ENCODE measurements at regions not wholly inside any gene's neighbourhood (a gene's known extent, or its start where the extent isn't known, plus 50 kb on each side); places are given as distances from the start of the nearest gene placed in this dataset.
"Not testable (repeated sequence)": the region's sequence is repeated elsewhere in the genome, so short reads cannot be mapped to it uniquely, and the experiment has no call there.

DNA sequence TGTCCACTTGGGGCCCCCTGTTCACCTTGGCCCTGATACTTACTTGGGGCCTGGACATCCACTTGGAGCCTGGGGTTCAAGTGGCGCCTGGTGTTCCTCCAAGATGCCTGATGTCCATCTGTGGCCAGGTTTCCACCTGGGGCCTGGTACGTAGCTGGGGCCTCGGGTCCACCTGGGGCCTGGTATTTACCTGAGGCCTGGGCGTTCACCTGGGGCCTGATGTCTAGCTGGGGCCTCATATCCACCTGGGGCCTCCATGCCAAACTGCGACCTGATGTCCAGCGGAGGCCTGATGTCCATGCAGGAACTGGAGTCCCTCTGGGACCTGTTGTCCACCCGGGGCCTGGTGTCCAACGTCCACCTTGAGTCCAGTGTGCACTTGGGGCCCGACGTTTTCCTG lies 76.3 kb upstream of the THOC3 start:
- in situ Hi-C loops (cut with MboI; ENCODE audit: low pct_unique_long_range_greater_than_20kb, low sequenced_read_pairs, unreplicated experiment); DNase-seq (ENCODE audit: low spot score): not testable (repeated sequence)

DNA sequence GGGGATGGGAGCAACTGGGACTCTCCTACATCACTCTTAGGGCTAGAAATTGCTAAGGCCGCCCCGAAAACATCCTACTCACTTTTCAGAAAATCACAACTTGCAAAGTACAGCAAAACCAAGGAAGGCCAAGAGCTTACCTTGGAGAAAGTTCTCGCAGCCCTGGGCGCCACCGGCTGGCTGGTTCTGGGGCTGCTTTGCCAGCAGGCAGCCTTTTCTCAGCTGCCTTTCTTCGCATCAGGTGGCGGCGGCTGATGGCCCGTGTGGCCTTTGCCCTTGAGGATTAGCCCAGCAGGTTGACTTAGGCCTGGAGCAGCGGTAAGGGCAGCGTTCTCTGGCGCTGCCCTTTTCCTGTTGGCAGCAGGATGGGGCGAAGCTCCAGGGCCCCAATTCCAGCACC lies 77.3 kb upstream of the THOC3 start:
- in situ Hi-C loops (cut with MboI; ENCODE audit: low pct_unique_long_range_greater_than_20kb, low sequenced_read_pairs, unreplicated experiment); DNase-seq (ENCODE audit: low spot score): not testable (repeated sequence)

DNA sequence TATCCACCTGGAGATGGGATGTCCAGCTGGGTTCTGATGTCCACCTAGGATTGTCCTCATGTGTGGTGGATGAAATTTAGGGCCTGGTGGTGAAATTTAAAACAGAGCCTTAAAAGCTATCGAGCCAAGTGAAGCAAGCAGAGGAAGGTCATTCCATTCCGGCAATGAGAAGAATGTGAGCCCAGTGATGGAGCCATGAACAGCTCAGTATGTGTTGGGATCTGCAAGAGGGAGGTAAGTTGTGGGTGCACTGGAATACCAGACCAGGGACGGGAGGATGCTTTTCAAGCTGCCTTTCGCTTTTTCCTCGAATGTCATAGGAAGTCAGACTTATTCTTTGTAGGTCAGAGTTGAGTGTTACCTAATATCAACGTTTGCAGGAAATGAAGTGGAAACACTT lies 80.6 kb upstream of the THOC3 start:
- in situ Hi-C loops (cut with MboI; ENCODE audit: low pct_unique_long_range_greater_than_20kb, low sequenced_read_pairs, unreplicated experiment); DNase-seq (ENCODE audit: low spot score): not testable (repeated sequence)

DNA sequence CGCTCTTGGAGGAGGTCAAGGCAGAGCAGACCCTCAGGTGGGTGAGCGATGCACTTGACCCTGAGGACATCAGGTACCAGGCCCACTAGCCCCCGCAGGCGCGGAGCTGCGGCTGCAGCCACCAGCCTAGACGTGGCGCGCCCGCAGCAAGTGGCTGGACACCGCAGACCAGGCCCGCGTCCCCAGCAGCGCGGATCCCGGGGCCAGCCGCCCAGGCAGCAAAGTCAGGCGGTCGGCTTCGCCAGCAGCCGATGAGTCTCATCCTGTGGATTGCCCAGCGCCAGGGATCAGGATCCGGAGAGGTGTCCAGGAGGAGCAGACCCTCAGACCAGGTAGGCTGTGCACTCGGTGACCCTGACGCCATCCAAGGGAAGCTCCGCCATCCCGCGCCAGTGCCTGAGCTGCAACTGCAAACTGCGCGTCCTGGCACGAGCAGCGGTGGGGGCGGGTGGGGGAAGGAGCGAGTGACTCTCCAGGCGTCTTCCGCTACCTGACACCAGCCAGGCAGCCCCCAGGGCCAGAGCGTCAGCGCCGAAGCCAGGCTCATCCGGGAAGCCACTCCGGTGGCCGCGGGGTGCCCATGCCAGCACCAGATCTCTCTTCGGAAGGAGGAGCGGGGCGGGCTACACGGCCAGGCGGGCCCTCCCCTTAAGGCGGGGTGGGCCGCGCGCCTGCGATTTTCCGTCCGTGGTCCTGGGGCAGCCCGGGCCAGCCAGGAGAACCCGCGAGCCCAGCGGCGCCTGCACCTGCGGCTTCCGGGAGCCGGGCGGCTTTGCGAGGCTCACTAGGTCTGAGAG lies 92.6 kb upstream of the THOC3 start:
- in situ Hi-C loops (cut with MboI; ENCODE audit: low pct_unique_long_range_greater_than_20kb, low sequenced_read_pairs, unreplicated experiment) = not testable (repeated sequence)

DNA sequence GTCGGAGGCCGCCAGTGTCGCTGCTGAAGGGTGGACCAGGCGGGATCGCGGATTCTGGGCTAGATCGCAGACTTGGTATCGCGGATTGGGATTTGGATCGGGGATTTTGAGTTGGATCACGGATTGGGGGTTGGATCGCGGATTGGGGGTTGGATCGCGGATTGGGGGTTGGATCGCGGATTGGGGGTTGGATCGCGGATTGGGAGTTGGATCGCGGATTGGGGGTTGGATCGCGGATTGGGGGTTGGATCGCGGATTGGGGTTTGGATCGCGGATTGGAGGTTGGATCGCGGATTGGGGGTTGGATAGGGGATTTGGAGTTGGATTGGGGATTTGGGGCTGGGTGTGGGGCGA lies 93.1 kb upstream of the THOC3 start:
- DNase-seq (ENCODE audit: low spot score); in situ Hi-C loops (cut with MboI; ENCODE audit: low pct_unique_long_range_greater_than_20kb, low sequenced_read_pairs, unreplicated experiment): not testable (repeated sequence)

More for the DNA sequence above, 92.6 kb upstream of the THOC3 start:
- DNase-seq (ENCODE audit: low spot score) = not testable (repeated sequence)

DNA sequence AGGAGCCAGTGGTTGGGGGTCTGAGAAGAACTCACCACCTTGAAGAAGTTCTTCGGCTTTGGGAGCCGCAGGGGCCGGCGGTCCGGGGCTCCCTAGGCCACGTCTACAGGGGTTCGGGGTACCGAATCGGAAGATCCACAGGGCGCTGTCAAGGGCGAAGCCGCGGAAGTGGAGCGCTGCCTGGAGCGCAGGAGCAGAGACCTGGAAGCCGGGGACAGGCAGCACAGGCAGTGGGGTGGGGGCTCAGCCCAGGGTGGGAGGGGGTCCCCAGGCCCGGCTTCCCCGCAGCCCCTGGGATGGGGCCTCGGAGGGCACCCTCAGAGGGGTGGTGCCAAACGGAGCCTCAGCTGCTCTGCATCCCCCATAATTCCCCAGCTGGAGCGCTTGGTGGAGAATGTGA lies 93.5 kb upstream of the THOC3 start:
- in situ Hi-C loops (cut with MboI; ENCODE audit: low pct_unique_long_range_greater_than_20kb, low sequenced_read_pairs, unreplicated experiment); DNase-seq (ENCODE audit: low spot score): not testable (repeated sequence)

DNA sequence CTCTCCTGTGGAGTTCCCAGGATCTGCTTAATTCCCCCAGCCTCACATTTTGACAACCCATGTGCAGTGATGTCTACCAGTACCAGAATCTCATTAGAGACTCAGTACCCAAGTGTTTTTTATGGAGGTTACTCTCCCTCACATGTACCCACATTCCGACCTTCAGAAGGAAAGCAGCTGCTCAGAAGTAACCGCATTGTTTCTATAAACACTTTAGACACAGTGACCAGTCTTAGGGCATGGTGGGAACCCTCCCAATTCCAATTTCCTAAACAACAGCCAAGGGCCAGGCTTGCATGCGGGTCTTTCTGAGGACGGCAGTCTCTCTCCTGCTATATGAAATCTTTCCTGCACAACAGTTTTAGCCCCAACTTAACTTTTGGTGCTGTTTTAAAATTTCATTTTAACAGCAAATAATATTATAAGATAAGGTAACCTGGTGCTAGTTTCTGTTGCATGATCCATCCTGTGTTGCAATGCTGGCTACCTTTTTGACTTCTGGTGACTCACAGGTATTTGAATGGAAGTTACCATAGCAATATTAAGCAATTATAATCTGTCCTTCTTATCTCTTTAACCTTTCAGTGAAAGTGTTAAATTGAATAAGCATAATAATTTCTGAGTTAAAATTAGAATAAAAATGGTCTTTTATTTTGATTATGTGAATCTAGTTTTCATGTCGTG lies 98.3 kb upstream of the THOC3 start:
- DNase-seq (ENCODE audit: low spot score); in situ Hi-C loops (cut with MboI; ENCODE audit: low pct_unique_long_range_greater_than_20kb, low sequenced_read_pairs, unreplicated experiment): not testable (repeated sequence)

DNA sequence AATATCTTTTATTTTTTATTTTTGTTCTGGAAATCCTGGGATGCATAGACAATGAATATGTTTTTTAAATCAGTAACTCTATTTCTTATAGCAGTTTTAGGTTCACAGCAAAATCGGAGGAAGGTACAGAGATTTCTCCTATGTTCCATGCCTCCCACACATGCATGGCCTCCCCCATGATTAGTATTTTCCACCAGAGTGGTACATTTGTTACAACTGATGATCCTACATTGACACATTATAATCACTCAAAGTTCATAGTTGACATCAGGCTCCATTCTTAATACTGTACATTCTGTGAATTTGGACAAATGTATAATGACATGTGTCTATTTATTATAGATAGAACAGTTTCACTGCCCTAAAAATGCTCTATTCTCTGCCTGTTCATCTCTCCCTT lies 99.0 kb upstream of the THOC3 start:
- in situ Hi-C loops (cut with MboI; ENCODE audit: low pct_unique_long_range_greater_than_20kb, low sequenced_read_pairs, unreplicated experiment); DNase-seq (ENCODE audit: low spot score): not testable (repeated sequence)

DNA sequence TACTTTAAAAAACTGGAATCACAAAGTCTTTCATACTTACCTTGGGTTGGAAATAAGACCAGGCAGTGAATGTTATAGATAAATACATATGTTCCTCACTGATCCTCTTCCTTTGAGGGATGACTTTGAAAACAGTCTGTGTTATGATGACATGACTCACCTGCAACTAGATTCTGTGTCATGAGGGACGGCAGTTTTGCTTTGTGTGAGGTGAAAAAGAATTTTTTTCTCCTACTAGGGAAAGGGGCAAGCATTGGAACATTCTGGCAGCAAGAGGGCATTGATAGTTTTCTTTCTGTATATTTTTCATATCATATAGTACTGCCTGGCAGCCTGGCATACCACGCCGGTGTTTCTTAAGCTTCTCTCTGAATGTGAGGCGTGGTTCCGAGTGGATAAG lies 99.8 kb upstream of the THOC3 start:
- in situ Hi-C loops (cut with MboI; ENCODE audit: low pct_unique_long_range_greater_than_20kb, low sequenced_read_pairs, unreplicated experiment); DNase-seq (ENCODE audit: low spot score): not testable (repeated sequence)

DNA sequence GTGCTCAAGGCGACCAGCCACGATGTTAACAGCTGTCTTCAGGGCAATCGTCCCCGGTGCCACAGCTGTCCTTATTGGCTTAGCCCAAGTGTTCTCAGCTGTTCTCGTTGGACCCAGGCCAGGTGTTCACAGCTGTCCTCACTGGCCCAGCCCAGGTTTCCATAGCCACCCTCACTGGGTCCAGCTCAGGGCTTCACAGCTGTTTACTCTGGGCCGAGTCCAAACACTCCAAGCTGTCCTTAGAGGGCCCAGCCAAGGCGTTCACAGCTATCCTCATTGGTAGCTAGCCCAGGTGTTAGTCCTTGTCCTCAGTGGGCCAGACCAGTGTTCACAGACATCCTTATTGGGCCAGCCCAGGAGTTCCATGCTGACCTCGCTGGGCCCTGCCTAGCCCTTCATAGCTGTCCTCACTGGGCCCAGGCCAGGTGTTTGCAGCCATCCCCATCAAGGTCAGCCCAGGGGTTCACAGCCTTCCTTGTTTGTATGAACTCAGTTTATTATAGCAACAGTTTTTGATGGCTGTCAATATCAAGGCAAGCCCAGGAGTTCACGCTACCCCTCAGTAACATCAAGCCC lies 106.0 kb upstream of the THOC3 start:
- in situ Hi-C loops (cut with MboI; ENCODE audit: low pct_unique_long_range_greater_than_20kb, low sequenced_read_pairs, unreplicated experiment); DNase-seq (ENCODE audit: low spot score): not testable (repeated sequence)

DNA sequence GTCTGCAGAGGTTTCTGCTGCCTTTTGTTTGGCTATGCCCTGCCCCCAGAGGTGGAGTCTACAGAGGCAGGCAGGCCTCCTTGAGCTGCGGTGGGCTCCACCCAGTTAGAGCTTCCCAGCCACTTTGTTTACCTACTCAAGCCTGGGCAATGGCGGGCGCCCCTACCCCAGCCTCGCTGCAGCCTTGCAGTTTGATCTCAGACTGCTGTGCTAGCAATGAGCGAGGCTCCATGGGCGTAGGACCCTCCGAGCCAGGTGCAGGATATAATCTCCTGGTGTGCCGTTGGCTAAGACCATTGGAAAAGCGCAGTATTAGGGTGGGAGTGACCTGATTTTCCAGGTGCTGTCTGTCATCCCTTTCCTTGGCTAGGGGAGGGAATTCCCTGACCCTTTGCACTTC lies 115.6 kb upstream of the THOC3 start:
- DNase-seq (ENCODE audit: low spot score); in situ Hi-C loops (cut with MboI; ENCODE audit: low pct_unique_long_range_greater_than_20kb, low sequenced_read_pairs, unreplicated experiment): not testable (repeated sequence)

DNA sequence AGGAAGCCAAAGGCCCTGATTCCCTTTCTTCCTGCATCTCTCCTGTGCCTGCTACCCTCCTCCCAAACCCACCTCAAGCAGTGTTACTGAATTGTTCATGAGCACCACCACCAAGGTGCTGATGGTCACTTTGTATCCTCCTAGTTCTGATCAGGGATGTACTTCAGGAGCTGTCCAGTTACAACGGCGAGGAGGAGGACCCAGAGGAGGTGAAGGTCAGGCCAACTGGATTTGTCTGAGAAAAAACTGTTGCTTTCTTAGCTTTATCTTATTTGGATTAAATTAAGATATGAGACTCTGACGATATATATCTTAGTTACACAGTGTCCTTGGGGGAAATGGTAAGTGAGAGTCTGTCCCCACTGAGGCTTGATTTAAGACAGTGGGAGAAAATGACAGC lies 135.0 kb upstream of the THOC3 start:
- in situ Hi-C loops (cut with MboI; ENCODE audit: low pct_unique_long_range_greater_than_20kb, low sequenced_read_pairs, unreplicated experiment); DNase-seq (ENCODE audit: low spot score): not testable (repeated sequence)

DNA sequence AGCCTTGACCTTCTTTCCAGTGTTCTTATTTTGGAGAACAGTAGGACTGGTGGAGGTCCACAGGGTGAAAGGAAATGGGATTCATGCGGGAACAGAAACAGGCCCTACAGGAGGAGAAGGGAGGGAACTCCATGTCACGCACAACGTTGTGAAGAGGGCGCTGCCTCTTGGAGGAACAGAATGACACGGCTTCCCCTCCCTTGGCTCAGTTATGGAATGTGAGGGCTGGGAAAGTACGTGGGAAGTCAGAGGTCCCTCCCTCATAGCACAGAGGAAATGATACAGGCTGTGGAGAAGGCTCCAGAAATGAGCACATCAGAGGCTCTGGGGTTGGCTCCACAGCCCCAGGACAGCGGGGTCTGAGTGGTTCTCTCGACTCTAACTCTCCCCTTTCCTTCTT lies 125.3 kb upstream of the SIMC1 start:
- DNase-seq (ENCODE audit: low spot score); in situ Hi-C loops (cut with MboI; ENCODE audit: low pct_unique_long_range_greater_than_20kb, low sequenced_read_pairs, unreplicated experiment): not testable (repeated sequence)

DNA sequence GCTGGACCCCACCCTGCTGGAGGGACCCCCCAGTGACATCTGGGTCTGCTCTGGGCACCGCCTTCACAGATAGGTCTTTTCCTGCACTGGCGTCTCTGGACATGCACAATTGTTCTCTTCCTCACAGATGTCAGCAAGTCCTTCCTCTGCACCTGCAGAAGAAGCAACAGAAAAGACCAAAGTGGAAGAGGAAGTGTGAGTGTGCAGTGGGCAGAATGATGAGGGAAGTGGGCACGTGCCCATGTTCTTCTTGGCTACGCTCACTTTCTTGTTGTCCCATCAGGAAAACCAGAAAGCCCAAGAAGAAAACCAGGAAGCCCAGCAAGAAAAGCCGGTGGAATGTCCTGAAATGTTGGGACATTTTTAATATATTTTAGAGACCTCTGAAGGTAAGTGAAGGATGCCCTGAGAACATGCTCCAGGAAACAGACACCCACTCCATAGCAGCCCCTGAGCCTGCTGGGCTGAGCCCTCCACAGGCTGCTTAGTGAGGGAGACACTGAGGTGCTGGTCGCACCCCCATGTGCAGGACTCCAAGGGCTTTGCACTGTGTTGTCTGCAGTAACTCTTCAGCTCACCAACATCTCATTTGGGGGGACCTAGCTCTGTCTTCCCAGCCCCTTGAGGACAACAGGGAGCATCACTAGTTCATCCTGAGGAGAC lies 124.4 kb upstream of the SIMC1 start:
- in situ Hi-C loops (cut with MboI; ENCODE audit: low pct_unique_long_range_greater_than_20kb, low sequenced_read_pairs, unreplicated experiment); DNase-seq (ENCODE audit: low spot score): not testable (repeated sequence)

DNA sequence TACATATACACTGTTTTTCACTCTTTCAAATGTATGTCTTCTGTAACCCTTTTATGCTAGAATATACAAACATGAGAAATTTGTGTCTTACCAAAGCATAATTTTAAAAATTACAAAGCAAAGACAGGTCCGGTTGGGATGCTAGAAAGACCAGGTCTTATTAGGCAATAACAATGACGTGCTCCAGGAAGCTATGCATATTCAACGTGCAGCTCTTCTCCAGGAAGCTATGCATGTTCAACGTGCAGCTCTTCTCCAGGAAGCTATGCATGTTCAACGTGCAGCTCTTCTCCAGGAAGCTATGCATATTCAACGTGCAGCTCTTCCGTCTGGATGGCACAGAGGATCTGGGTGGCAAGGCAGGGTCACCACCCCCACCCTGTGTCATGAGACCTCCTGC lies 123.4 kb upstream of the SIMC1 start:
- in situ Hi-C loops (cut with MboI; ENCODE audit: low pct_unique_long_range_greater_than_20kb, low sequenced_read_pairs, unreplicated experiment) = not testable (repeated sequence)

DNA sequence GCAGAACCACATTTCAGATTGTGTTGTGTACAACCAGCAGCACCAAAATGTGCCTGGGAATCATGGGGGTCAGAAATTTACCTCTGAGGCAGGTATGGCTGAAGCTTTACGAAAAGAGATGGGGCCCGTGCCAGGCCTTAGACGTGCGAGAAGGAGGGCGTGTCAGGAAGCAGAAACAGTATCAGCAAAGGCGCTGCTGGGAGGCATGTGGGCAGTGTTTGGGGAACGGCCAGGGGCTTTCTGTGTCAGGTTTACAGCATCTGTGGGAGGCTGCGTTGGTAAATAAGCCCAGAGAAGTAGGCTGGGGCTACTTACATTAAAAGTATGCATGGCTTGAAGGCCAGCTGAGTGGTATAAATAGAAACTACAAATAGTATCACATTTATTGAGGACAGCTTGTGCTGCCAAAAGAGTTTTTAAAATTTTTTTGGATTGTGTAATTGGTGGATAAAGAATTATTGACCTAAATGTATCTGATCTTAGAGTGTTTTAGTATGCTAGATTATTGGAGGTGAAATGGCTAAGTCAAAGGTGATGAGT lies 120.5 kb upstream of the SIMC1 start:
- DNase-seq (ENCODE audit: low spot score); in situ Hi-C loops (cut with MboI; ENCODE audit: low pct_unique_long_range_greater_than_20kb, low sequenced_read_pairs, unreplicated experiment): not testable (repeated sequence)

More for the DNA sequence above, 123.4 kb upstream of the SIMC1 start:
- not testable (repeated sequence) for DNase-seq (ENCODE audit: low spot score)

DNA sequence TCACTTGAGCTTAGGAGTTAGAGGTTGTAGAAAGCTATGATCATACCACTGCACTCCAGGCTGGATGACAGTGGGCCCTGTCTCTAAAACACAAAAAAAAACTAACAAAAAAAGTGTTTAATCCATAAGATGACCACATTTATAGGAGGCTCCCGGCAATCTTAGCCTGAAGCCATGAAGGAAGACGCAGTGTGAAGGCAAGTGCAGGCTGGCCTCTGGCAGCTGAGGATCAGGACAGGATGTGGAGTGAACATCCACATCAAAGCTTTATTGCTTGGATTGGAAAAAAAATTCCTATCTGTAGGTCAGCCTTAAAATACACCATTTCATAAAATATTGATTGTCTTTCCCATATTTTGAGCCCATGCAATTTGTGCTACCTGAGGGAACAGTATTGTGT lies 115.9 kb upstream of the SIMC1 start:
- in situ Hi-C loops (cut with MboI; ENCODE audit: low pct_unique_long_range_greater_than_20kb, low sequenced_read_pairs, unreplicated experiment); DNase-seq (ENCODE audit: low spot score): not testable (repeated sequence)

DNA sequence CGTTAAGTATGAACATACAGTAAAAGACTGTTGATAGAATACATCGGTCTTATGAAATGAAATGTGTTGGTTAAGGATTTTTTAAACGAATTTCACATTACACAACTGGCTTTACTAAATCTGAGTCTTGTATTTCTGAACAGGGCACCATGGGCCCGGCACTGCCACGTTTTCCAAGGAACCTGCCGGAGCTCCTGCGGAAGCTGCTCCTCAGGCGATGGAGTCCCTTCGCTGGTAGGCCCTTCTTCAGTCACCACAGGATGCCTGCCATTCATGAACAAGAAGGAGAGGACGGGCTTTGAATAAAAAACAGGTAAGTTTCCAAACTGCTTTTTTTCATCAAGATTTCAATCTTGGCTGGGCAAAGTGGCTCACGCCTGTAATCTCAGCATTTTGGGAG lies 114.1 kb upstream of the SIMC1 start:
- DNase-seq (ENCODE audit: low spot score); in situ Hi-C loops (cut with MboI; ENCODE audit: low pct_unique_long_range_greater_than_20kb, low sequenced_read_pairs, unreplicated experiment): not testable (repeated sequence)
